ENCODE measurements at regions not wholly inside any gene's neighbourhood (a gene's known extent, or its start where the extent isn't known, plus 50 kb on each side); places are given as distances from the start of the nearest gene placed in this dataset.
A peak's percentile ranks its signal among the peaks of the same experiment; 100 is the strongest.

- H4K20me1 ChIP-seq (replicated peaks in 1 of 2; ENCODE audit: control insufficient read depth in 1 of 2, insufficient read depth in 2 of 2, low read length in 2 of 2), result no peaks in the 10 kb centered on the region
- no peak overlapping the region; the same call in 1 of the 2 replicates for H2BK12ac ChIP-seq (ENCODE audit: low read depth, low read length)
- no peak overlapping the region for H3K27ac ChIP-seq (ENCODE audit: low read depth, low read length)
- H2BK15ac ChIP-seq (ENCODE audit: low read length), result no peak overlapping the region
- H3K36me3 ChIP-seq (ENCODE audit: control insufficient read depth in 2 of 4, insufficient read depth in 4 of 4, low read length in 3 of 4), result no peaks in the 10 kb centered on the region; a peak in 1 of 8 replicates
- H3K23ac ChIP-seq (ENCODE audit: insufficient read length), result no peak overlapping the region
- no peak overlapping the region for H3K9ac ChIP-seq (replicated peaks in 1 of 4; ENCODE audit: extremely low read depth in 1 of 4, low read depth in 3 of 4, low read length in 3 of 4)
- H2BK5ac ChIP-seq (ENCODE audit: low read depth, low read length), result no peak overlapping the region
- no peak overlapping the region for H4K5ac ChIP-seq (ENCODE audit: insufficient read length, low read depth, low read length)
- H4K8ac ChIP-seq (ENCODE audit: extremely low read depth, insufficient read depth, low read length), result peak overlapping the region; percentile 65; the same call in 1 of the 2 replicates
- H2BK20ac ChIP-seq (ENCODE audit: low read length), result no peak overlapping the region
- no peak overlapping the region for H2AK5ac ChIP-seq (ENCODE audit: low read depth, low read length)
- H3K56ac ChIP-seq (replicated peaks; ENCODE audit: insufficient read length, low read depth, low read length), result peak overlapping the region; percentile 46
- peak; percentile 78 for FAIRE-seq
- peaks cover 33 to 64% of the 10 kb centered on the region in 2 experiments for H3K9me3 ChIP-seq (ENCODE audit: insufficient read depth in 2 of 2, low read depth in 1 of 2, low read length in 1 of 2)
- H3K14ac ChIP-seq (ENCODE audit: insufficient read length), result peak overlapping the region; percentile 58
- no peaks in the 10 kb centered on the region for H3K79me2 ChIP-seq (ENCODE audit: control insufficient read depth in 1 of 2, insufficient read depth in 2 of 2, low read length in 2 of 2)
- no peaks in the 10 kb centered on the region for H3K4me1 ChIP-seq (replicated peaks in 1 of 4; ENCODE audit: control insufficient read depth in 3 of 4, insufficient read depth in 4 of 4, low read length in 3 of 4)
- ChIA-PET POLR2A (ENCODE audit: partially characterized antibody) (no interaction called here), CTCF (ENCODE audit: partially characterized antibody) (interaction anchor here (0.6 kb wide), 1 partner anchor 390 kb away, joined by 3 read pairs; no protein-coding TSS in a partner anchor)
- no peak for TF ChIP-seq HDAC6 (IDR thresholded peaks at IDR 0.05; ENCODE audit: low read depth, low read length)
- TF ChIP-seq YY1 (IDR thresholded peaks at IDR 0.05; ENCODE audit: low read depth, low read length), result no peak
- no peak for TF ChIP-seq FOSL1 (IDR thresholded peaks at IDR 0.05; ENCODE audit: insufficient read depth, low read depth, low read length)
- TF ChIP-seq TBP (IDR thresholded peaks at IDR 0.05; ENCODE audit: low read depth, low read length), result no peak
- no peak for DNase-seq (ENCODE audit: low read depth in 1 of 2, low spot score in 2 of 2)
- H3K4me3 ChIP-seq (ENCODE audit: extremely low read depth in 1 of 4, insufficient read depth in 2 of 4, low read depth in 3 of 4, low read length in 4 of 4), result peak overlapping the region in 1 of 4 experiments; percentile 0; a peak in 1 of 8 replicates
- H3K27me3 ChIP-seq (replicated peaks in 1 of 4; ENCODE audit: control insufficient read depth in 3 of 4, extremely low read depth in 1 of 4, insufficient read depth in 3 of 4, low read length in 3 of 4), result peaks cover 0 to 2% (median 0%) of the 10 kb centered on the region in 4 experiments; a peak in 1 of 7 replicates
- peaks cover 4% of the 10 kb centered on the region; the same call in 1 of the 2 replicates for H3K23me2 ChIP-seq (ENCODE audit: low read depth, low read length)
- no peak overlapping the region for H2AFZ ChIP-seq (ENCODE audit: low read length)
- no peak overlapping the region for H2BK120ac ChIP-seq (replicated peaks; ENCODE audit: low read depth, low read length)
- no peak overlapping the region for H3K4me2 ChIP-seq (ENCODE audit: insufficient read depth in 1 of 2, low read depth in 2 of 2, low read length in 2 of 2)
- H3K18ac ChIP-seq (ENCODE audit: extremely low read depth, low read length), result no peak overlapping the region
- WGBS, 2 experiments (ENCODE audit: extremely low coverage in 1 of 2, insufficient coverage in 1 of 2, insufficient read length in 1 of 2, insufficient replicate concordance in 2 of 2, low coverage in 1 of 2, low lambda C conversion rate in 2 of 2, missing lambda C conversion rate in 1 of 2), result 72 to 100% methylated on average over 1 to 7 of the region's 7 CpGs
- no peak overlapping the region for H4K91ac ChIP-seq (replicated peaks; ENCODE audit: insufficient read length, low read length)
- peak overlapping the region; percentile 44 for H3K4ac ChIP-seq (replicated peaks; ENCODE audit: insufficient read length, low read depth, low read length)
- no peaks in the 10 kb centered on the region for H3K79me1 ChIP-seq (ENCODE audit: low read depth, low read length)
Observed at GRCh38 chr14:105617201-105617777, 90.9 kb downstream of the TMEM121 start.

Measured in H1 (cell line).